Trophoblast cell (in vitro differentiated cells and primary cell): ENCODE measurements at regions not wholly inside any gene's neighbourhood (a gene's known extent, or its start where the extent isn't known, plus 50 kb on each side); places are given as distances from the start of the nearest gene placed in this dataset.

Source experiments
- DNase-seq, 2 donors: peaks; one replicate each; pipeline ENCODE4 v3.0.0-alpha.2; 2016
- H2AFZ ChIP-seq: 2 replicates; pipeline ENCODE4 v1.6.1; 2013; ENCODE audit warnings: low read length, moderate library complexity, mild to moderate bottlenecking; ENCODE audit not compliant: insufficient read depth, poor library complexity
- H2AK5ac ChIP-seq: 2 replicates; pipeline ENCODE4 v1.6.1; 2013; ENCODE audit warnings: mild to moderate bottlenecking, low read length
- H2BK120ac ChIP-seq: 2 replicates; pipeline ENCODE4 v1.6.1; 2013; ENCODE audit warnings: low read length, mild to moderate bottlenecking, moderate library complexity; ENCODE audit not compliant: insufficient read depth, poor library complexity
- H2BK12ac ChIP-seq: 2 replicates; pipeline ENCODE4 v1.6.1; 2013; ENCODE audit warnings: mild to moderate bottlenecking, low read length, moderate library complexity
- H2BK5ac ChIP-seq: 2 replicates; pipeline ENCODE4 v1.6.1; 2013; ENCODE audit warnings: low read length, low read depth, moderate library complexity, mild to moderate bottlenecking; ENCODE audit not compliant: poor library complexity
- H3K14ac ChIP-seq: 2 replicates; pipeline ENCODE4 v1.6.1; 2013; ENCODE audit warnings: mild to moderate bottlenecking, low read length
- H3K18ac ChIP-seq: 2 replicates; pipeline ENCODE4 v1.6.1; 2013; ENCODE audit warnings: mild to moderate bottlenecking, low read length
- H3K23ac ChIP-seq: 2 replicates; pipeline ENCODE4 v1.6.1; 2013; ENCODE audit warnings: low read length
- H3K27ac ChIP-seq: 2 replicates; pipeline ENCODE4 v1.5.1; 2013; ENCODE audit warnings: low read depth, mild to moderate bottlenecking, inconsistent platforms, low read length, moderate library complexity
- H3K27me3 ChIP-seq: 2 replicates; pipeline ENCODE4 v1.6.1; 2013; ENCODE audit warnings: inconsistent platforms, mild to moderate bottlenecking, low read length, moderate library complexity; ENCODE audit not compliant: insufficient read depth
- H3K36me3 ChIP-seq, 2 experiments: 1 replicate in 1 of 2; 2 replicates in 1 of 2; pipeline ENCODE4 v1.6.1; 2013; ENCODE audit warnings: low read length in 2 of 2, mild to moderate bottlenecking in 2 of 2, moderate library complexity in 1 of 2; ENCODE audit not compliant: insufficient read depth in 2 of 2, control insufficient read depth in 1 of 2
- H3K4ac ChIP-seq: 2 replicates; pipeline ENCODE4 v1.6.1; 2013; ENCODE audit warnings: low read depth, mild to moderate bottlenecking, low read length, moderate library complexity
- H3K4me1 ChIP-seq, 2 experiments: 1 replicate in 1 of 2; 2 replicates in 1 of 2; pipeline ENCODE4 v1.6.1; 2013; ENCODE audit warnings: low read length in 2 of 2, mild to moderate bottlenecking in 2 of 2, moderate library complexity in 1 of 2; ENCODE audit not compliant: insufficient read depth in 2 of 2, control insufficient read depth in 1 of 2
- H3K4me2 ChIP-seq: 2 replicates; pipeline ENCODE4 v1.6.1; 2013; ENCODE audit warnings: inconsistent platforms, mild to moderate bottlenecking, low read length, moderate library complexity
- H3K4me3 ChIP-seq: 2 replicates; pipeline ENCODE4 v1.5.1; 2013; ENCODE audit warnings: mild to moderate bottlenecking, low read depth, low read length, inconsistent platforms
- H3K79me1 ChIP-seq: one replicate; pipeline ENCODE4 v1.6.1; 2013; ENCODE audit warnings: low read length
- H3K79me2 ChIP-seq: 2 replicates; pipeline ENCODE4 v1.6.1; 2013; ENCODE audit warnings: low read length, mild to moderate bottlenecking; ENCODE audit not compliant: control insufficient read depth, insufficient read depth, poor library complexity
- H3K9ac ChIP-seq: 2 replicates; pipeline ENCODE4 v1.6.1; 2013; ENCODE audit warnings: mild to moderate bottlenecking, low read length
- H3K9me3 ChIP-seq: 2 replicates; pipeline ENCODE4 v1.6.1; 2013; ENCODE audit warnings: low read depth, mild to moderate bottlenecking, control low read depth, inconsistent platforms, low read length; ENCODE audit not compliant: insufficient read depth
- H4K12ac ChIP-seq: 2 replicates; pipeline ENCODE4 v1.6.1; 2013; ENCODE audit warnings: low read depth, mild to moderate bottlenecking, low read length, moderate library complexity
- H4K8ac ChIP-seq: 2 replicates; pipeline ENCODE4 v1.6.1; 2013; ENCODE audit warnings: low read depth, mild to moderate bottlenecking, low read length, moderate library complexity
- H4K91ac ChIP-seq: one replicate; pipeline ENCODE4 v1.6.1; 2013; ENCODE audit warnings: low read depth, mild to moderate bottlenecking, low read length, moderate library complexity
- WGBS: extraction: QIAGEN DNeasy Blood & Tissue Kit; methylation state at CpG from one replicate; pipeline ENCODE4 v1.1.7; 2013; ENCODE audit warnings: missing lambda C conversion rate; ENCODE audit not compliant: insufficient read length, insufficient coverage; ENCODE audit errors: extremely low coverage; 5-methylcytosine and 5-hydroxymethylcytosine counted together

- Histone ChIP-seq H3K4me2 (no peak overlapping the region), H3K27ac (no peak overlapping the region), H4K8ac (no peak overlapping the region), H2BK5ac (no peak overlapping the region), H3K79me2 (no peaks in the 10 kb centered on the region), H3K4ac (no peak overlapping the region), H3K18ac (no peak overlapping the region), H2AK5ac (no peak overlapping the region), H3K4me3 (no peak overlapping the region), H2AFZ (no peak overlapping the region), H2BK12ac (no peak overlapping the region), H3K14ac (no peak overlapping the region), H3K4me1 (no peaks in the 10 kb centered on the region), H3K27me3 (no peaks in the 10 kb centered on the region), H3K36me3 (no peaks in the 10 kb centered on the region), H3K9ac (no peak overlapping the region), H3K79me1 (no peaks in the 10 kb centered on the region), H4K12ac (no peak overlapping the region), H3K23ac (no peak overlapping the region), H4K91ac (no peak overlapping the region), H2BK120ac (no peak overlapping the region), H3K9me3 (no peaks in the 10 kb centered on the region)
- no CpG with 5 or more reads among the region's 1 CpG for WGBS
- no peak for DNase-seq
Measured at GRCh38 chr9:11632691-11633090, 1019.9 kb upstream of the PTPRD start.

GRCh38 chr9:11646831-11647230 is 1034.0 kb upstream of the PTPRD start:
- Histone ChIP-seq H3K27ac (no peak overlapping the region), H3K4me1 (no peaks in the 10 kb centered on the region), H3K23ac (no peak overlapping the region), H3K18ac (no peak overlapping the region), H2BK12ac (no peak overlapping the region), H4K91ac (no peak overlapping the region), H2AK5ac (no peak overlapping the region), H3K36me3 (no peaks in the 10 kb centered on the region), H2BK5ac (no peak overlapping the region), H4K12ac (no peak overlapping the region), H2AFZ (no peak overlapping the region), H3K14ac (no peak overlapping the region), H3K79me2 (no peaks in the 10 kb centered on the region), H3K79me1 (no peaks in the 10 kb centered on the region), H2BK120ac (no peak overlapping the region), H4K8ac (no peak overlapping the region), H3K9ac (no peak overlapping the region), H3K4me3 (no peak overlapping the region), H3K4ac (no peak overlapping the region), H3K9me3 (no peaks in the 10 kb centered on the region), H3K27me3 (no peaks in the 10 kb centered on the region), H3K4me2 (no peak overlapping the region)
- no peak for DNase-seq
- no CpG with 5 or more reads among the region's 1 CpG for WGBS

- Histone ChIP-seq H3K9me3 (no peaks in the 10 kb centered on the region), H3K36me3 (no peaks in the 10 kb centered on the region), H3K4me3 (no peak overlapping the region), H3K4me2 (no peak overlapping the region), H3K27ac (no peak overlapping the region), H3K9ac (no peak overlapping the region), H3K14ac (no peak overlapping the region), H3K79me1 (no peaks in the 10 kb centered on the region), H4K91ac (no peak overlapping the region), H3K27me3 (no peaks in the 10 kb centered on the region), H2AFZ (no peak overlapping the region), H4K8ac (no peak overlapping the region), H3K18ac (no peak overlapping the region), H3K79me2 (no peaks in the 10 kb centered on the region), H2AK5ac (no peak overlapping the region), H3K4me1 (no peaks in the 10 kb centered on the region), H3K4ac (no peak overlapping the region), H3K23ac (no peak overlapping the region), H2BK5ac (no peak overlapping the region), H4K12ac (no peak overlapping the region), H2BK120ac (no peak overlapping the region), H2BK12ac (no peak overlapping the region)
- WGBS = no CpG with 5 or more reads among the region's 3 CpGs
- no peak for DNase-seq
Measured at GRCh38 chr9:11653867-11654266, 1039.3 kb upstream of the TYRP1 start.

- Histone ChIP-seq H4K91ac (no peak overlapping the region), H2AK5ac (no peak overlapping the region), H3K79me2 (no peaks in the 10 kb centered on the region), H3K18ac (no peak overlapping the region), H2BK12ac (no peak overlapping the region), H3K4me1 (no peaks in the 10 kb centered on the region), H3K36me3 (no peaks in the 10 kb centered on the region), H2AFZ (no peak overlapping the region), H3K14ac (no peak overlapping the region), H3K4ac (no peak overlapping the region), H3K27me3 (no peaks in the 10 kb centered on the region), H3K23ac (no peak overlapping the region), H2BK5ac (no peak overlapping the region), H2BK120ac (no peak overlapping the region), H4K8ac (no peak overlapping the region), H3K27ac (no peak overlapping the region), H3K9me3 (no peaks in the 10 kb centered on the region), H4K12ac (no peak overlapping the region), H3K9ac (no peak overlapping the region), H3K4me3 (no peak overlapping the region), H3K4me2 (no peak overlapping the region), H3K79me1 (no peaks in the 10 kb centered on the region)
- no peak for DNase-seq
- no CpG with 5 or more reads among the region's 1 CpG for WGBS
Measured at GRCh38 chr9:11663913-11664312, 1029.3 kb upstream of the TYRP1 start.
